Trophoblast cell (in vitro differentiated cells and primary cell): ENCODE measurements at regions not wholly inside any gene's neighbourhood (a gene's known extent, or its start where the extent isn't known, plus 50 kb on each side); places are given as distances from the start of the nearest gene placed in this dataset.

Experiments
- DNase-seq, 2 donors: peaks; one replicate each; pipeline ENCODE4 v3.0.0-alpha.2; 2016
- H2AFZ ChIP-seq: 2 replicates; pipeline ENCODE4 v1.6.1; 2013; ENCODE audit warnings: low read length, moderate library complexity, mild to moderate bottlenecking; ENCODE audit not compliant: insufficient read depth, poor library complexity
- H2AK5ac ChIP-seq: 2 replicates; pipeline ENCODE4 v1.6.1; 2013; ENCODE audit warnings: mild to moderate bottlenecking, low read length
- H2BK120ac ChIP-seq: 2 replicates; pipeline ENCODE4 v1.6.1; 2013; ENCODE audit warnings: low read length, mild to moderate bottlenecking, moderate library complexity; ENCODE audit not compliant: insufficient read depth, poor library complexity
- H2BK12ac ChIP-seq: 2 replicates; pipeline ENCODE4 v1.6.1; 2013; ENCODE audit warnings: mild to moderate bottlenecking, low read length, moderate library complexity
- H2BK5ac ChIP-seq: 2 replicates; pipeline ENCODE4 v1.6.1; 2013; ENCODE audit warnings: low read length, low read depth, moderate library complexity, mild to moderate bottlenecking; ENCODE audit not compliant: poor library complexity
- H3K14ac ChIP-seq: 2 replicates; pipeline ENCODE4 v1.6.1; 2013; ENCODE audit warnings: mild to moderate bottlenecking, low read length
- H3K18ac ChIP-seq: 2 replicates; pipeline ENCODE4 v1.6.1; 2013; ENCODE audit warnings: mild to moderate bottlenecking, low read length
- H3K23ac ChIP-seq: 2 replicates; pipeline ENCODE4 v1.6.1; 2013; ENCODE audit warnings: low read length
- H3K27ac ChIP-seq: 2 replicates; pipeline ENCODE4 v1.5.1; 2013; ENCODE audit warnings: low read depth, mild to moderate bottlenecking, inconsistent platforms, low read length, moderate library complexity
- H3K27me3 ChIP-seq: 2 replicates; pipeline ENCODE4 v1.6.1; 2013; ENCODE audit warnings: inconsistent platforms, mild to moderate bottlenecking, low read length, moderate library complexity; ENCODE audit not compliant: insufficient read depth
- H3K36me3 ChIP-seq, 2 experiments: 1 replicate in 1 of 2; 2 replicates in 1 of 2; pipeline ENCODE4 v1.6.1; 2013; ENCODE audit warnings: low read length in 2 of 2, mild to moderate bottlenecking in 2 of 2, moderate library complexity in 1 of 2; ENCODE audit not compliant: insufficient read depth in 2 of 2, control insufficient read depth in 1 of 2
- H3K4ac ChIP-seq: 2 replicates; pipeline ENCODE4 v1.6.1; 2013; ENCODE audit warnings: low read depth, mild to moderate bottlenecking, low read length, moderate library complexity
- H3K4me1 ChIP-seq, 2 experiments: 1 replicate in 1 of 2; 2 replicates in 1 of 2; pipeline ENCODE4 v1.6.1; 2013; ENCODE audit warnings: low read length in 2 of 2, mild to moderate bottlenecking in 2 of 2, moderate library complexity in 1 of 2; ENCODE audit not compliant: insufficient read depth in 2 of 2, control insufficient read depth in 1 of 2
- H3K4me2 ChIP-seq: 2 replicates; pipeline ENCODE4 v1.6.1; 2013; ENCODE audit warnings: inconsistent platforms, mild to moderate bottlenecking, low read length, moderate library complexity
- H3K4me3 ChIP-seq: 2 replicates; pipeline ENCODE4 v1.5.1; 2013; ENCODE audit warnings: mild to moderate bottlenecking, low read depth, low read length, inconsistent platforms
- H3K79me1 ChIP-seq: one replicate; pipeline ENCODE4 v1.6.1; 2013; ENCODE audit warnings: low read length
- H3K79me2 ChIP-seq: 2 replicates; pipeline ENCODE4 v1.6.1; 2013; ENCODE audit warnings: low read length, mild to moderate bottlenecking; ENCODE audit not compliant: control insufficient read depth, insufficient read depth, poor library complexity
- H3K9ac ChIP-seq: 2 replicates; pipeline ENCODE4 v1.6.1; 2013; ENCODE audit warnings: mild to moderate bottlenecking, low read length
- H3K9me3 ChIP-seq: 2 replicates; pipeline ENCODE4 v1.6.1; 2013; ENCODE audit warnings: low read depth, mild to moderate bottlenecking, control low read depth, inconsistent platforms, low read length; ENCODE audit not compliant: insufficient read depth
- H4K12ac ChIP-seq: 2 replicates; pipeline ENCODE4 v1.6.1; 2013; ENCODE audit warnings: low read depth, mild to moderate bottlenecking, low read length, moderate library complexity
- H4K8ac ChIP-seq: 2 replicates; pipeline ENCODE4 v1.6.1; 2013; ENCODE audit warnings: low read depth, mild to moderate bottlenecking, low read length, moderate library complexity
- H4K91ac ChIP-seq: one replicate; pipeline ENCODE4 v1.6.1; 2013; ENCODE audit warnings: low read depth, mild to moderate bottlenecking, low read length, moderate library complexity
- WGBS: extraction: QIAGEN DNeasy Blood & Tissue Kit; methylation state at CpG from one replicate; pipeline ENCODE4 v1.1.7; 2013; ENCODE audit warnings: missing lambda C conversion rate; ENCODE audit not compliant: insufficient read length, insufficient coverage; ENCODE audit errors: extremely low coverage; 5-methylcytosine and 5-hydroxymethylcytosine counted together

DNA sequence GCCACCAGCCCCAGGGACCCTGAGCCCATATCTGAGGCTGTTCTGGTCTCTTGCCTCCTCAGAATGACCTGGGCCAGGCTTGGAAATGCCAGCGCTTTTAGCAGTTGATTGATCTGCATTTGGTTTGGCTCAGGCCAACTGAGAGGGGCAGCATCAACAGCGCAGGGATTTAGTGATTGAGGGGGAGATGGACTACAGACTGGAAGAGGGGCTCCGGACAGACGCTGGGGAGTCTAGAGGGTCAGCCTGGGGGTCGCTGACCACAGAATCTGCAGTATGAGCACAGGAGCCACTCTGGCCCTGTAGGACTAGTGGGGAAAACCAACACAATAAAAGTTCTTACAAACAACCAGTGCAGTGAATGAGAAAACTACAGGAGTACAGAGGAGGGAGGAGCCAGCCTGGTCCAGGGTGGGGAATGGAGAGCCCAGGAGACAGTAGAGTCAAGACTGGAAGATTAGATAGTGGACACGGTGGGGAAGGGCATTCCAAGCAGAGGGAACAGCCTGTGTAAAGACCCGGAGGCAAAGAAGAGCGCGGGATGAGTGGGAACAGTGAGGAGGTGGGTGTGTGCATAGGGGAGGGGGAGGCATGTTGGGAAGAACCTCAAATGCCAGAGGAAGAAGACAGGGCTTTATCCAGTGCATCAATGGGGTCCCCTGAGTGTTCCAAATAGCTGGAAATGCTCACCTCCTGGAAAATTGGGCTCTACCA is 128.9 kb downstream of the MRM1 start:
- H4K8ac ChIP-seq = no peak overlapping the region
- no peaks in the 10 kb centered on the region for H3K79me1 ChIP-seq
- no peak for DNase-seq
- H3K79me2 ChIP-seq = no peaks in the 10 kb centered on the region
- no peaks in the 10 kb centered on the region for H3K9me3 ChIP-seq
- no peak overlapping the region for H4K91ac ChIP-seq
- no peak overlapping the region for H3K9ac ChIP-seq
- H3K36me3 ChIP-seq = no peaks in the 10 kb centered on the region
- no peak overlapping the region for H3K14ac ChIP-seq
- no peak overlapping the region for H2AFZ ChIP-seq
- H3K27me3 ChIP-seq = no peaks in the 10 kb centered on the region
- H3K4me2 ChIP-seq = no peak overlapping the region
- WGBS = no CpG with 5 or more reads among the region's 9 CpGs
- no peak overlapping the region for H2AK5ac ChIP-seq
- H4K12ac ChIP-seq = no peak overlapping the region
- H2BK12ac ChIP-seq = no peak overlapping the region
- H3K27ac ChIP-seq = no peak overlapping the region
- no peak overlapping the region for H3K23ac ChIP-seq
- no peak overlapping the region for H2BK5ac ChIP-seq
- no peaks in the 10 kb centered on the region for H3K4me1 ChIP-seq
- no peak overlapping the region for H2BK120ac ChIP-seq
- H3K18ac ChIP-seq = no peak overlapping the region
- H3K4me3 ChIP-seq = no peak overlapping the region
- no peak overlapping the region for H3K4ac ChIP-seq

DNA sequence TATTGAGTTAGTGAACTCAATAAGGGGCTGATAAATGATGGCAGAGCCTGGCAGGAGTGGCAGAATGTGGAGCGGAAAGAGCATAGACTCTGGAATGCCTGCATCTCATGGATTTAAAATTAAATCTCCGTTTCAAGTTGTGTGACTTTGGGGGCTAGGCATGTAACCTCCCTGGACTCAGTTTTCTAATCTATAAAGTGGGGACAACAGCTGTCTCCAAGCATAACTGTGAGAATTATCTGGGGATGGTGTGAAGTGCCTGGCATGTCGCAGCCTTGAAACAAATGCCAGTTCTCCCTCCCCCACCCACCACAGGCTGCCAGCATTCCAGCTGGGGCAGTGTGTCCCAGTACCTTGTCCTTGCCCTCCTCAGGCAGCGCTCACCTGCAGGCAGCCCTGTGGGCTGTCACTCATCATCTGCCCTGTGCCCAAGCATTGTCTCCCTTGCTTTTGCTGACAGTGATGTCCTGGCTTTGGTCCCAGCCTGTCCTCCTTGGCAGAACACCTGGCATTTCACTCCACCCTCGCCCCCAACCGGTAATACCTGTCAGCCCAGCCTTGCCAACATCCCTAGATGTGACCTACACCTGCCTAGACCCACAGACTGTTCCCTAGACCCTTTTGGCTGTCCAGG is 129.6 kb downstream of the MRM1 start:
- no peak overlapping the region for H3K9ac ChIP-seq
- DNase-seq = no peak
- no peaks in the 10 kb centered on the region for H3K9me3 ChIP-seq
- no peak overlapping the region for H3K27ac ChIP-seq
- no peak overlapping the region for H3K4ac ChIP-seq
- H2AK5ac ChIP-seq = no peak overlapping the region
- no peaks in the 10 kb centered on the region for H3K79me1 ChIP-seq
- no peak overlapping the region for H3K14ac ChIP-seq
- no CpG with 5 or more reads among the region's 6 CpGs for WGBS
- no peak overlapping the region for H3K18ac ChIP-seq
- H2BK5ac ChIP-seq = no peak overlapping the region
- no peaks in the 10 kb centered on the region for H3K27me3 ChIP-seq
- no peak overlapping the region for H3K4me3 ChIP-seq
- H2BK120ac ChIP-seq = no peak overlapping the region
- no peak overlapping the region for H3K4me2 ChIP-seq
- no peak overlapping the region for H2AFZ ChIP-seq
- H2BK12ac ChIP-seq = no peak overlapping the region
- H4K91ac ChIP-seq = no peak overlapping the region
- no peak overlapping the region for H4K12ac ChIP-seq
- no peaks in the 10 kb centered on the region for H3K79me2 ChIP-seq
- H4K8ac ChIP-seq = no peak overlapping the region
- no peak overlapping the region for H3K23ac ChIP-seq
- H3K36me3 ChIP-seq = no peaks in the 10 kb centered on the region
- no peaks in the 10 kb centered on the region for H3K4me1 ChIP-seq

DNA sequence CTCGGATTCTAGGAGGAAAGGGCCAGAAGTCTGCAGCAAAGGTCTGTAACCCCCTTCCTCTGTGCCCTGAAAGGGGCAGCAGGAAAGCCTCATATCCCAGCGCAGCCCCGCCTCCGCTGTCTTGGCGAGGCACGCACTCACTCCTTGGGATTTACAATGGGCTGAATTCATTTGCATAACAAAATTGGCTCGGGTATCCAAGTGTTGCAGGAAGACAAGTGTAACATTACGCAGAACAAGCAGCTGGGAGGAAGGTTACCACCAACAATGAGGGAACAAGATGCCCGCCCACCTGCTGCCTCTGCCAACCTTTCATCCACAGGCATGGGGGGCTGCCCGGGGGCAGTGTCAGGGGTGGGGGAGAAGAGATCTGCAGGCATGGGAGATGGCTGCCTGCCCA is 130.4 kb downstream of the MRM1 start:
- Histone ChIP-seq H3K4me1 (no peaks in the 10 kb centered on the region), H2BK5ac (no peak overlapping the region), H3K79me1 (no peaks in the 10 kb centered on the region), H2BK120ac (no peak overlapping the region), H3K27me3 (no peaks in the 10 kb centered on the region), H2AK5ac (no peak overlapping the region), H2BK12ac (no peak overlapping the region), H3K27ac (no peak overlapping the region), H4K12ac (no peak overlapping the region), H2AFZ (no peak overlapping the region), H4K8ac (no peak overlapping the region), H3K79me2 (no peaks in the 10 kb centered on the region), H3K4me2 (no peak overlapping the region), H3K36me3 (no peaks in the 10 kb centered on the region), H3K14ac (no peak overlapping the region), H3K4ac (no peak overlapping the region), H3K4me3 (no peak overlapping the region), H4K91ac (no peak overlapping the region), H3K18ac (no peak overlapping the region), H3K9me3 (no peaks in the 10 kb centered on the region), H3K23ac (no peak overlapping the region), H3K9ac (no peak overlapping the region)
- no peak for DNase-seq
- no CpG with 5 or more reads among the region's 10 CpGs for WGBS

DNA sequence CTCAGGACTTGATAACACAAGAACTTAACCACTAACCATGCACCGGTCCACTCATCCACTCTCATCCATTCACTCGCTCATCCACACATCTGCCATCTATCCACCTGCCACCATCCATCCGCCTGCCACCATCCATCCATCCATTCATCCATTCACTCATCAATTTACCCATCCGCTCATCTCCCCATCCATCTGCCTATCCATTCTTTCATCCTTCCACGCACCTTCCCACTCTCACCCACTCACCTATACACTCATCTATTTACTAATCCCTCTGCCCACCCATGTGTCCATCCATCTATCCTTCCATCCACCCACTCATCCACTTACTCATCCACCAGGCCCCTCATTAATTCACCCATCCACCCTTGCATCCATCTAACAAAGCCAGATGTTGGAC is 131.0 kb downstream of the MRM1 start:
- no peak overlapping the region for H3K4me3 ChIP-seq
- H3K4me1 ChIP-seq = no peaks in the 10 kb centered on the region
- no peak overlapping the region for H3K4me2 ChIP-seq
- H2BK5ac ChIP-seq = no peak overlapping the region
- H4K8ac ChIP-seq = no peak overlapping the region
- no peak overlapping the region for H2BK120ac ChIP-seq
- no peak for DNase-seq
- no peaks in the 10 kb centered on the region for H3K36me3 ChIP-seq
- WGBS = 100% methylated on average over 3 of the region's 5 CpGs
- no peak overlapping the region for H3K14ac ChIP-seq
- H3K27me3 ChIP-seq = no peaks in the 10 kb centered on the region
- H3K9me3 ChIP-seq = no peaks in the 10 kb centered on the region
- no peak overlapping the region for H3K18ac ChIP-seq
- H3K4ac ChIP-seq = no peak overlapping the region
- no peak overlapping the region for H2AFZ ChIP-seq
- no peak overlapping the region for H3K9ac ChIP-seq
- no peaks in the 10 kb centered on the region for H3K79me1 ChIP-seq
- no peak overlapping the region for H3K23ac ChIP-seq
- no peaks in the 10 kb centered on the region for H3K79me2 ChIP-seq
- no peak overlapping the region for H3K27ac ChIP-seq
- no peak overlapping the region for H2AK5ac ChIP-seq
- no peak overlapping the region for H4K91ac ChIP-seq
- no peak overlapping the region for H4K12ac ChIP-seq
- H2BK12ac ChIP-seq = no peak overlapping the region
